ENCODE measurements at regions not wholly inside any gene's neighbourhood (a gene's known extent, or its start where the extent isn't known, plus 50 kb on each side); places are given as distances from the start of the nearest gene placed in this dataset.

DNA sequence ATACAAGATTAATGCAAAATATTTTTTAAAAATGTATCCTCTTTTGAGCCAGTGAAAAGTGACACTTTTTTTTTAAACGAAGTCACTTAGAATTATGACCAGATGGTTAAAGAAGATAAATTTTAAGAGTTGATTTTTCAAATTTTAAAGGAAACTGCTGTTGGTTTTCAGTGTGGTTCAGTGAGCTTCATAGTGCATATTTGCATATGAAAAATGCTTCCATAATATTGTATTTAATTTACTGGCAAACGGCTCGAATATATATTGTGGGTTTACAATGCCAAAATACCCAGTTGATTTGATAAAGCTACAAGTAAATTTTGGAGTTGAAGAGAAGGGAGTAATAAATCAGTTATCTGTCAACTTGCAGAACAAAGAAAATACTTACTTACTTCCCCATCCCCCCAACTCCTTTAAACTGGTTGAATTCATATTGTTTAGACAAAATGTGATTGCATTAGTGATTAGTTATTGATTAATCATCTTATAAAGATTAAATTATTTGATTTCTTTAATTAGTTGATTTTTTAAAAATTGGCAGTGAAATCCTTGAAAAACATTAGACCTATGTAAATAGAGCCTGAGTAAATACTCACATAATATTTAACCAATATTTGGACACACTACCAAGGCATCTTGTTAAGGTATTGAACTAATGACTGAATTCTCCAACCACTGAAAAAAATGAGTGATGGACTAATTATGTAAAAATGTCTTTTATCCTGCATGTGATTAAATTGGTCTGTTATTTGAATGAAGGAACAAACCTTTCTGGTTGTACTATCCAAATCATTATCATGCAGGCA lies 122.8 kb upstream of the APP start:
- no peaks in the 10 kb centered on the region for H3K36me3 ChIP-seq (ENCODE audit: control insufficient read depth, insufficient read depth, low read length)
- intact Hi-C loops (cut with micrococcal nuclease; ENCODE audit: unreplicated experiment) (no loop called here), in situ Hi-C loops (cut with HindIII; ENCODE audit: low pct_unique_long_range_greater_than_20kb, low sequenced_read_pairs) (no loop called here)
- POLR2A ChIA-PET = no interaction called here
- CTCF ChIA-PET = no interaction called here
- H3K4me1 ChIP-seq (ENCODE audit: control insufficient read depth, insufficient read depth, low read length) = no peaks in the 10 kb centered on the region
- H3K27ac ChIP-seq (ENCODE audit: low read length) = no peak overlapping the region
- H3K27me3 ChIP-seq (ENCODE audit: control insufficient read depth, insufficient read depth, low read length) = no peaks in the 10 kb centered on the region
- no peak overlapping the region for H3K4me3 ChIP-seq (ENCODE audit: low read depth in 2 of 2, low read length in 2 of 2)
- TF ChIP-seq, protein P1, sequence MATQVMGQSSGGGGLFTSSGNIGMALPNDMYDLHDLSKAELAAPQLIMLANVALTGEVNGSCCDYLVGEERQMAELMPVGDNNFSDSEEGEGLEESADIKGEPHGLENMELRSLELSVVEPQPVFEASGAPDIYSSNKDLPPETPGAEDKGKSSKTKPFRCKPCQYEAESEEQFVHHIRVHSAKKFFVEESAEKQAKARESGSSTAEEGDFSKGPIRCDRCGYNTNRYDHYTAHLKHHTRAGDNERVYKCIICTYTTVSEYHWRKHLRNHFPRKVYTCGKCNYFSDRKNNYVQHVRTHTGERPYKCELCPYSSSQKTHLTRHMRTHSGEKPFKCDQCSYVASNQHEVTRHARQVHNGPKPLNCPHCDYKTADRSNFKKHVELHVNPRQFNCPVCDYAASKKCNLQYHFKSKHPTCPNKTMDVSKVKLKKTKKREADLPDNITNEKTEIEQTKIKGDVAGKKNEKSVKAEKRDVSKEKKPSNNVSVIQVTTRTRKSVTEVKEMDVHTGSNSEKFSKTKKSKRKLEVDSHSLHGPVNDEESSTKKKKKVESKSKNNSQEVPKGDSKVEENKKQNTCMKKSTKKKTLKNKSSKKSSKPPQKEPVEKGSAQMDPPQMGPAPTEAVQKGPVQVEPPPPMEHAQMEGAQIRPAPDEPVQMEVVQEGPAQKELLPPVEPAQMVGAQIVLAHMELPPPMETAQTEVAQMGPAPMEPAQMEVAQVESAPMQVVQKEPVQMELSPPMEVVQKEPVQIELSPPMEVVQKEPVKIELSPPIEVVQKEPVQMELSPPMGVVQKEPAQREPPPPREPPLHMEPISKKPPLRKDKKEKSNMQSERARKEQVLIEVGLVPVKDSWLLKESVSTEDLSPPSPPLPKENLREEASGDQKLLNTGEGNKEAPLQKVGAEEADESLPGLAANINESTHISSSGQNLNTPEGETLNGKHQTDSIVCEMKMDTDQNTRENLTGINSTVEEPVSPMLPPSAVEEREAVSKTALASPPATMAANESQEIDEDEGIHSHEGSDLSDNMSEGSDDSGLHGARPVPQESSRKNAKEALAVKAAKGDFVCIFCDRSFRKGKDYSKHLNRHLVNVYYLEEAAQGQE (IDR thresholded peaks at IDR 0.05; ENCODE audit: insufficient read depth in 1 of 2, low read depth in 2 of 2, low read length in 1 of 2) = no peak
- TF ChIP-seq, protein P2, sequence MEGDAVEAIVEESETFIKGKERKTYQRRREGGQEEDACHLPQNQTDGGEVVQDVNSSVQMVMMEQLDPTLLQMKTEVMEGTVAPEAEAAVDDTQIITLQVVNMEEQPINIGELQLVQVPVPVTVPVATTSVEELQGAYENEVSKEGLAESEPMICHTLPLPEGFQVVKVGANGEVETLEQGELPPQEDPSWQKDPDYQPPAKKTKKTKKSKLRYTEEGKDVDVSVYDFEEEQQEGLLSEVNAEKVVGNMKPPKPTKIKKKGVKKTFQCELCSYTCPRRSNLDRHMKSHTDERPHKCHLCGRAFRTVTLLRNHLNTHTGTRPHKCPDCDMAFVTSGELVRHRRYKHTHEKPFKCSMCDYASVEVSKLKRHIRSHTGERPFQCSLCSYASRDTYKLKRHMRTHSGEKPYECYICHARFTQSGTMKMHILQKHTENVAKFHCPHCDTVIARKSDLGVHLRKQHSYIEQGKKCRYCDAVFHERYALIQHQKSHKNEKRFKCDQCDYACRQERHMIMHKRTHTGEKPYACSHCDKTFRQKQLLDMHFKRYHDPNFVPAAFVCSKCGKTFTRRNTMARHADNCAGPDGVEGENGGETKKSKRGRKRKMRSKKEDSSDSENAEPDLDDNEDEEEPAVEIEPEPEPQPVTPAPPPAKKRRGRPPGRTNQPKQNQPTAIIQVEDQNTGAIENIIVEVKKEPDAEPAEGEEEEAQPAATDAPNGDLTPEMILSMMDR (IDR thresholded peaks at IDR 0.05) = no peak
- TF ChIP-seq POLR2AphosphoS5 (IDR thresholded peaks at IDR 0.05; ENCODE audit: low read depth, low read length) (no peak), SIN3A (IDR thresholded peaks at IDR 0.05; ENCODE audit: borderline replicate concordance, insufficient read depth, low read depth, low read length) (no peak)
- H3K9me3 ChIP-seq (ENCODE audit: control insufficient read depth, insufficient read depth, low read depth, low read length) = no peaks in the 10 kb centered on the region
- BruUV-seq (replicated peaks) = no TSS peak
- ATAC-seq (no peak), DNase-seq (ENCODE audit: low read depth, low spot score) (no peak)

- Histone ChIP-seq H3K36me3 (ENCODE audit: control insufficient read depth, insufficient read depth, low read length) (no peaks in the 10 kb centered on the region), H3K27ac (ENCODE audit: low read length) (no peak overlapping the region), H3K4me3 (ENCODE audit: low read depth in 2 of 2, low read length in 2 of 2) (no peak overlapping the region), H3K4me1 (ENCODE audit: control insufficient read depth, insufficient read depth, low read length) (no peaks in the 10 kb centered on the region), H3K27me3 (ENCODE audit: control insufficient read depth, insufficient read depth, low read length) (no peaks in the 10 kb centered on the region), H3K9me3 (ENCODE audit: control insufficient read depth, insufficient read depth, low read depth, low read length) (no peaks in the 10 kb centered on the region)
- ChIA-PET CTCF (no interaction called here), POLR2A (no interaction called here)
- in situ Hi-C loops (cut with HindIII; ENCODE audit: low pct_unique_long_range_greater_than_20kb, low sequenced_read_pairs) = no loop called here
- no TSS peak for BruUV-seq (replicated peaks)
- no peak for ATAC-seq
- no peak for DNase-seq (ENCODE audit: low read depth, low spot score)
- TF ChIP-seq POLR2AphosphoS5 (IDR thresholded peaks at IDR 0.05; ENCODE audit: low read depth, low read length) (no peak), TCF7L2 (IDR thresholded peaks at IDR 0.05; ENCODE audit: low read depth, low read length) (no peak), SIN3A (IDR thresholded peaks at IDR 0.05; ENCODE audit: borderline replicate concordance, insufficient read depth, low read depth, low read length) (no peak)
- TF ChIP-seq, protein P1 (IDR thresholded peaks at IDR 0.05; ENCODE audit: insufficient read depth in 1 of 2, low read depth in 2 of 2, low read length in 1 of 2) = no peak
- TF ChIP-seq, protein P2 (IDR thresholded peaks at IDR 0.05) = no peak
- intact Hi-C loops (cut with micrococcal nuclease; ENCODE audit: unreplicated experiment) = no loop called here
These were observed 117.5 kb upstream of the APP start for GRCh38 chr21:26288026-26288425.

Measured in Panc1 (cell line).